DMS114 treated with DMSO at 0.1 percent for 48 hours (cell line): ENCODE measurements at regions not wholly inside any gene's neighbourhood (a gene's known extent, or its start where the extent isn't known, plus 50 kb on each side); places are given as distances from the start of the nearest gene placed in this dataset.

Experiments
- DNase-seq: peaks from one replicate; lab custom pipeline; 2025; ENCODE audit not compliant: unreplicated experiment; lab: John Stamatoyannopoulos, UW

DNA sequence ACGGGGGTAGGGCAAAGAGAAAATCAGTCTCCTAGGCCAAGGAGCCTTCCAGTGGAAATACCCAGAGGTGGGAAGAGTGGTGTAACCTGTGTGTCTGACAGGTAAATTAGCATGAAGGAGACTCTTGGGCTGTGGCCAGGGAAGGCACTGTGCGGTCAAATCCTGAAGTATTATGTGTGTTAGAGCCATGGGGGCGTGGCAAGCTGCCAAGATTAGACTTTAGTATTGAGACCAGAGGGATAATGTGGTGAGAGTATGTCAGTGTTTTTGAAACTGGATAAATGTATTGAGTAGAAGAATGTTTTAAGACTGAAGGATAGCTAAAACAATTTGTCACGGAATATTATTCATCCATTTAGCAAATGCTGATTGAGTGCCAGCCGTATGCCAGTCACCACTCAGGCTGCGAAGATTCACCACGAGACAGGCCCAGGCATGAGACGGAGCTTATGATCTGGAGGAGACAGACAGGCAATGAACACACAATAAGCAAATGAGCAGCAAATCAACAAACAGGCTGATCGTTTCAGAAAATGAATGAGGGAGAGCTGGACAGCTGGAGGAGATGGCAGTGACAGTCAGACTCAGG, 445.9 kb downstream of the MCTP2 start:
- DNase-seq, result no peak

DNA sequence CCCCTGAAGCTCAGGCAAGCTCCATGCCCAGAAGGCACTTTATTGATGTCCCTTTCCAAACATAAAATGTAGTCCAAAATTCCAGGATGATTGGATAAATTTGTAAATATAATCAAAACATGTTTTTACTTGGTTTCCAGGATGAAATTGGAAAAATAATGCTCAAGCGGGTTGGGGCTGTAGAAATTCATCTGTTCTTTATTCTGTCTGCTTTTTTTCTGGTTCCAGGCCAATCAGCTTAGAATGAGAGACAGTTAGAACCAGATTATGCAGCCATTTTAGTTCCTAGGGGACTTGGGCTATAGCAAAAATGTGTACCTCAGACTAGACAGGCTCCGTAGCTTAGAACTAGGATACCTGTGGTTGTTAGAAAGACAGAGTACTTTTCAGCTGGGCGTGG, 450.8 kb downstream of the MCTP2 start:
- no peak for DNase-seq

DNA sequence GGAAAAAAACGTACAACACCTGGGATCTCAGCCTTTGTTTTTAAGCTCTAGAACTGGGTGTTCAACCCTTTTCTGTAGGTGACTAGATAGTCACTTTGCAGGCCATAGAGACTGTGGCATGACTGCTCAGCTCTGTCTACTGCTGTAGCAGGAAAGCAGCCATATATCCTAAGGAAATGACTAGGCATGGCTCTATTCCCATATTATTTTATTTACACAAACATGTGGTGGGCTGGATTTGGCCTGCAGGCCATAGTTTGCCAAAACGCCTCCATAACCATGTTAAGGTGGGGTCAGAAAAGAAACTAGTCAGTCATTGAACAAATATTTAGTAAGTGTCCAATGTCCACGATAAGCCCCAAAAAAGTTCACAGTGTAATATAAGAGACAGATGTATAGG, 452.5 kb downstream of the MCTP2 start:
- DNase-seq, result no peak

DNA sequence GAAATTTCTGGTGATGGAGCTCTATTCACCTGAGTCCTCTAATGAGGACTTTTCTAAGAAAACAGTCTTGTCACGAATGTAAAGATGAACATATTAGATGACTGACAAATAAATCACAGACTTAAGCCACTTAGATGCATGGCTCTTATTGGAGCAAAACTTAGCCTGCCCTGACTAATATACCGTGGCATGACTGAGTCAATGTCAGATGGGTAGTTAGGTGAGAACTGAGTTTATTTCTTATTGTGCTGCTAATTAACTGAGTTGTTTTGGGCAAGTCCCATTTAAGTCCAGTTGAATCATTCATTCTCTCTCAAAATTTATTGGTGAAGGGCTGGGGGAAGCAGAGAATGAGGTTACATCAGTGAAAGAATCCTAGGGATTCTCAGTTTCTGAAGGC, 459.8 kb downstream of the MCTP2 start:
- no peak for DNase-seq

DNA sequence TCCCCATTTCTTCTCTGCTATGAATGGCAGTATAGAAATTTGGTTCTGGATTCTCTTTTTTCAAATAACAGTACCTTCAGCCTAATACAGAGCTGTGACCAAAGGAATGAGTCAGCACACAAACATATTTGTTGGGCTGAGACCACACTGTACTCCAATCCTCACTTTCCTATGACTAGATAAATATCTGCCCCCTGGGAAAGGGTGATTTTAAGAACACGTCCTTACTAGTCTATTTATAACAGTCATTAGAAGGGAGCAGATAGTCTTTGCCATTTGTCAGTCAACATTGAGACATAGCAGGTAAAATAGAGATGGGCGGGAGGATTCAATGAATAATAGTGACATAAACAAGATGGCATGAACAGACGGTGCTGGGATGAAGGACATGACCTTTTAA, 461.3 kb downstream of the MCTP2 start:
- DNase-seq, result no peak

DNA sequence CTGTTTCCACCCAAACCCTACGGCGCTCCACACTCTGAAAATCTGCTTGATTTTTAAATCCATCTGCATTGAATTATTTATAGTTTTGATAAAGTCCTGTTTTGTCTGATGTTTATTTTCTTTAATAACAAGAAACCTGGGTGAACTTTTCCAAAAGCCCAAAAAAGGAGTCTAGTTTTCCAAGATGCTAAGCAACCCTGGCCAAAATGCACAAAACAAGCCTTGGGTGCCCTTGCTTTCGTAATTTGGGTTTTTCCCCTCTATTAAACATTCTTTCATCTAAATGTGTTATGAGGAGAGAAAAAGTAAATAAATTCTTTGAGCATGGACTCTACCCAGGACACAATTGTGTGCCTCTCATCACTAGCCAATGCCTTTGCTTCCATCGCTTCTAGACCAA, 468.9 kb downstream of the MCTP2 start:
- DNase-seq, result no peak

DNA sequence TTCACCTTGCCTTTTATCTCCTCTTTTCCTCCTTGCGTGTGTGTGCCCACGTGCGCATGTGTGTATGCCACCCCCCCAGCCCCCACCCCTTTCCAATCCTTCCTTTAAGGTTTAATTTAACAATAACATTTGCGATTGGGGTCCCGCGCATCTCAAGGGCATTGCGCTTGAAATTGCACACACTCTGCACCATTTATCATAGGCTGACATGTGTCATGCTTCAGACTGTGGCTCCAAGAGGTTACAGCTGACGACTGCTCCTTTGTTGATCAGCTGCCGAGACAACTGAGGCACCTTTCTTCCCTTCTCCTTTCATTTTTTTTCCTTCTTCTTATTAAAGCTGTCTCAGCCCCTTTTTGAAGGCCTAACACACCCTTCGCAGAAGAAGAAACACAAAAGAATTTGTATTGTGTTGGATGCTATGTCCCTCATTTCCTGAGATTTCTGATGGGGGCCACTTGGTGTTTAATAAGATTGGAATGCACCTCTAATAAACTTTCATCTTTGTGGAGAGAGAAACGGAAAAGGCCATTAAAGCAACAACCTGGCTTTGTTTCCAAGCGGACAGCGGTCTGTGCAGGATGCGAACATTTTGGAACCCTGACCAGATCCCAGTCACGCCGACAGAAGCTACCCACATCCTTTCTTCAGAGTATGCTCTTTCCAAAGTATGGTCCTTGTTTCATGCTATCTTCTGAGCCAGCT, 470.1 kb downstream of the MCTP2 start:
- DNase-seq, result no peak

DNA sequence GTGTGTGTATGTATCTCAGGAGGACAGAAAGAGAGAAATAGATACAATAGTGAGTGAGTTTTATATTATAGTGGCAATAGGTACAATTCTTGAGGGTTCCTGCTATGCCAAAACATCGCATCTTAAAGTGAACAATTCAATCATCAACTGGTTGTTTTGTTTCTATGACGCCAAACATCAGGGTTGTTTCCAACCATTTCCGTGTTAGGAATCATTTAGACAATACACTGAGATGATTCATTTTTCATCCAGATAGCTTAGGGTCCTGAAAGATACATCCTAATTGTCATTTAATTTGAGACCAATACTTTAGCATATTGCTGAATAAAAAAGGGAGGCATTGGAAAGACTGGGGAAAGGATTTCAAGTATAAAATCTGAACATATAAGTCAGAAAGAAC, 472.2 kb downstream of the MCTP2 start:
- DNase-seq, result no peak

DNA sequence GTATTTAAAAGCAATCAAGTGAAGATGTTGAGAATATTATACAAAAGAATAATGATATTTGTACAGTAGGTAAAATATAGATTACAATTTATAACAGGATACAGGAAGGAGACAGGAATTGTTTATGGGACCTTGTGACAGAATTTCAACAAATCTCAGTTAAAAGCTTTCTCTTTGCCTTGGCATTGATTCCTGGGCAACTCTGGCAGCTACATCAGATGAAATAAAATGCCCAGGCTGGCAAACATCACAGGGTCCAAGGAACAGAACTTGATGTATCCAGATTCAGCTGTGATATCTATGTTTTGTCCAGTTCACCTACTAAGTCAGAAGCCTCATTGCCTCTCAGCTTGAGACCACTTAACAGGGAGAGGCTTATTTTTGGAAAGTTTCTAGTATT, 473.1 kb downstream of the MCTP2 start:
- no peak for DNase-seq

DNA sequence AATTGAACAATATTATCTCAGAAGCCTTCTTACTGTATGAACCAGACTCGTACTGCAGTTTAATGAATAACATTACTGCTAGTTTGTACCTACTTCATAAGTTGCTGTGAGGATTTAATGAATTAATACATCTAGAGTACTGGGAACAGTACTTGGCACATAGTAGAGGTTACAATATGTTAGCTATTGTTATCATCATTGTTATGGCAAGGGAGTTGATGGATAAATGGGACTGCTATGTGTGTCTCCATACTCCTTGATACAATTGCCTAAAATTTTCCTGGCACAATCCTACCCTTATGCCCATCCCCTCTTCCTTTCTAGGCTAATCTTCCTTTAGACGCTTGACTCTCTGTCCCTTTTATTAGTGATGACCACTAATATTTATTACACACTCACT, 473.6 kb downstream of the MCTP2 start:
- no peak for DNase-seq

DNA sequence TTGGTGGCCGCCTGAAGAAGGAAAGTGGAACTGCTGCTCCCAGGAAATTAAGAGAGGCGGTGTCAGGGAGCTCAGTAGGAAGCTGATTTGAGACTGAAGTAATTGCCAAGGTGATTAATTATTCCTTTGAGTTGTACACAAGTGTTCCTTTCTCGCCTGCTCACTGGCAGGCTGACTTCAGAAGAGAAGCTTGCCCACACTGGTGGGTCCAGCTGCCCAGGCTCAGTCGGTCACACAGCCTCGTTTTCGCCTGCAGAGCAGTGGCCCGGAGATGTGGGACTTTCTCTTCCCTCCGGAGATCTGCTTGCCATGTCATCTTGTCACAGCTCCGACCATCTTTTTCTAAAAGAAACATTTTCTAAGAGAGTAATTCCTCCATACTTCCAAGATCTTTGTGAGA, 478.0 kb downstream of the MCTP2 start:
- DNase-seq, result no peak

DNA sequence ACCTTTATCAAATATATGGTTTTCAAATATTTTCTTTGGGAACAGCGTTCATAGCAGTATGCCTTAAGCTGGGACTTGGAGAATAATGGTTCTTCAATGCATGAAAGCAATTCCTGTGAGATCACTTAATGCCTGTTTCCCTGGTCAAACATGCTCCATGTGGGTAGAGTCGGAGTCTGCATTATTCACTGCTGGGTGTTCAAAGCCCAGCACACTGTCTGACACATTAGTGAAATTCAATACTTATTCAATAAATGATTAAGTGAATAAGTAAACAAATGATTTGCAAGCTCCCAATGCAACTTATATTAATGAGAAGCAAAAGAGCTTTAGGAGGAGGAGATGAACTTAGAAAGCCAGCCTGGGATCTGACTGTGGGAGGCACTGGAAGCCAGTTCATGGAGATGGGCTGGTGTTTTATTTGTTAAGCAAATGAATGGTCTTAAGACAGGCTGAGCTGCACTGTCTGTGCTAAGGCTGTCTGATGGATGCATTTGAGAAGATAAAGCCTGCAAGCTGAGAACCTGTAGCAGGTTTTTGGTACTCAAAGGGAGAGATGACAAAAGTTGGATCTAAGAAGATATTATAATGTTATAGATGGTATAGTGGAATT, 490.8 kb downstream of the MCTP2 start:
- DNase-seq, result no peak

DNA sequence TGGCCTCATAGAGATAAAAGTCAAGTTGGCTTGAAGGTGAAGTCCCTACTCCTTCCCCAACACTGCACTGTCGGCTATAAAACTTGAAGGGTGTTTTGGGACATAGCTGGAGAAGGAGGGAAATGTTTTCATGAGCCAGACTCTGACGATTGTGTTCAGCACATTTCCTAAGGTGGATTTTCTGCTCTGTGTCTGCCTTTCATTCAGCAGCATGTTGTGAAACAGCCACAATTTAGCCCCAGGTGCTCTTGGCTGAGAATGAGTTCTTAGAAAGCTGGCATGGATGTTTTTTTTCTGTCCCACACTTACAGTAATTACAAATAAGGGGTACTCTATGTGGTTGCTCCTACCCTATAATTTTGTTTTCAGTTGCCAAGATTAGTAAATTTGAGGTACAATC, 492.4 kb downstream of the MCTP2 start:
- DNase-seq, result no peak

DNA sequence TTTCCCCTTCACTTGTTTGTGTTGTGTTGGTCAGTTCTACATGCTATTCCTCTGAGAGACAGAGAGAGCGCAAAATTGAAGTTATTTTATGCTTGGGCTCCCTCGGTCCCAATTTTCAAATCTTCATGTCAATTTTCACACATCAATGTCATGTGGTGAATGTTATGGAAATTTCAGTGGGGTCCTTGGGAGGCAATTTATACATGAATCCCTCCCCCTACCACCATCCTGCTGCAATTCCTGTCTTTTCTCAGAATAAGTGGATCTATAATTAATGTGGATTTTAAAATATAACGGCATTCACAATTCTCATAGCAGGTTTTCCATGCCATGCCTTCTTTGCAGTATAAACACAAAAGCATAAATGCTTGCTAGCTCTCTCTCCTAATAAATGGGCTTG, 499.9 kb downstream of the MCTP2 start:
- DNase-seq, result no peak

DNA sequence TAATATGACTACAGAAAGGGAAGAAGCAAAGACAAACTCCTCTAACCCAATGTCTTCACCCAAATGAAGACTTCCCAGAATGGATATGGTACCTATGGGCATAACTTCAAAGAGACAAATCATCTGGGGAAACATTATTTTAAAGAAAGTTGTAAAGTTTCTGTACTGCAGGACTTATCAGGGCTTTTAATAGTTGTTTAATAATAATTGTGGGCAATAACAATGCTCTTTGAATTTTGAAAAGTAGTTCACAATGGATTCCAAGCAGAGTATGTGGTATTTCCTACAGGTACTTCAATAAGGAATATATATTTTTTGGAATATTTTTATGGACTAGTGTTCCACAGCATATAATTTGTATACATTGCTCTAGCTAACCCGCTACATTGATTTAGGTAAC, 503.1 kb downstream of the MCTP2 start:
- no peak for DNase-seq

DNA sequence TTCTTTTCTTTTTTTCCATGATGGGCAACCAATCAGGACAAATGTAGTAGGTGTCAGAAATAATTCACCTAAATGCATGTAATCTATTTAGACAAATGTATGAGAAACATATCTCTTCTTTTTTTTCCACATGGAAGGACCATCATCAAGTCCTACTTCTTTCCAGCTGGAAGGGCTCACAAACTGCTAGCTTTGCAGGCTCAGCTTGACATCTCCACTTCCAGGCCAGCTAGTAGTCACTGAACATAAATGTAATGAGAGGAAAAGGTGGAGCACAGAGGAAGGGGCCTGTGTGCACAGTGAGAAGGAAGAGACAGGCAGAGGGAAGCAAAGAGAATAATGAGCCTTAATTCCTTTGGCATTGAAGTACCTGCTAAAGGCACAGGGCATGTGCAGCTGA, 504.9 kb downstream of the MCTP2 start:
- DNase-seq, result no peak

DNA sequence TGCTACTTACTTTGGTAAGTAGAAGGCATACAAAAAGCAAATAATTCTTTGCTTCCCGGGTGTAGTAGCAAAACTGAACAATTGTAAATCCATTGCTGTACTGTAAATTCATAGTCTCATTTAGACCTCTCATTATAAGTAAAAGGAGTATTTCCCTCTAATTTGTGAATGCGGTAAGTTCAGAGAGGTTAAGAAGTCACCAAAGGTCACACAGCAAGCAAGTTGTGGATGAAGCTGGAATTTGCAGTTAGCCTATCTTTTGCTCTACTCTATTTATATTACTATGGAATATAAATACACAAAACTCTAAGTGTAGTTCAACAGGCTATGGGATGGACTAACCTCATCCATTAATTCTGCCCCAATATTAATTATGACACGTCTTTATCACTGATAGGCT, 508.3 kb downstream of the MCTP2 start:
- DNase-seq, result no peak

DNA sequence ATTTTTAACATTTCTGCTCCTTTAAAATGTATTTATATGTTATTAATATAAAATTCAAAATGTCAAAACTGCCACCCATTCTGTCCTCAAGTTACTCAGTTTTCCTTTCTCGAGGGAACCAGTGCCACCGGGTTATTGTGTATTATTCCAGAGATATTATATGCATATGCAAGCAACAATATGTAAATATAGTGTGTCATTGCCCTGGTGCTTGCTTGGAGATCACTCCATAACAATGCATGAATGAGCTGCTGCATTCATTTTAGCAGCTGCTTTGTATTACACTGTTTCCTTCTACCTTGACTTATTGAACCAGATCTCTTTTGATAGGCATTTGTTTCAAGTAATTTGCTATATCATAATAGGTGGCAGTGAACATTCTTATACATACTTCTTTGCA, 509.1 kb downstream of the MCTP2 start:
- no peak for DNase-seq

DNA sequence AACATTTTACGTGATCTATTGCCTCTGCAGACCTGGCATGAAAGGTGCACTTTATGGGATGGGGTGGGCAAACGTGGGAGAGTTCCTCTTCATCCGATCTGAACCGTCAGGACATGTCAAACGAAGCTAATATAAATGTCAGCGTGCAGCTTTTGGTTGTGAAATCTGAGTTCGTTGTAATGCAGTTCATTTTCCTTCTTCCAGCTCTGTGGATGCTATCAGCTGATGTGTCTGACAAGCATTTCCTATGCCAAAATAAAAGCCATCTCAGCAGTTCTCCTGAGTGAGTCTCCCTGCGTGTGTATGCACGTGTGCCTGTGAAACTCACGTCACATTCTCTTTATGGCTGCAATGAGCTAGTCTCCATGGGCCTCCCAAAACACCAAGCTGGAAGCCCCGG, 512.3 kb downstream of the MCTP2 start:
- DNase-seq, result no peak

DNA sequence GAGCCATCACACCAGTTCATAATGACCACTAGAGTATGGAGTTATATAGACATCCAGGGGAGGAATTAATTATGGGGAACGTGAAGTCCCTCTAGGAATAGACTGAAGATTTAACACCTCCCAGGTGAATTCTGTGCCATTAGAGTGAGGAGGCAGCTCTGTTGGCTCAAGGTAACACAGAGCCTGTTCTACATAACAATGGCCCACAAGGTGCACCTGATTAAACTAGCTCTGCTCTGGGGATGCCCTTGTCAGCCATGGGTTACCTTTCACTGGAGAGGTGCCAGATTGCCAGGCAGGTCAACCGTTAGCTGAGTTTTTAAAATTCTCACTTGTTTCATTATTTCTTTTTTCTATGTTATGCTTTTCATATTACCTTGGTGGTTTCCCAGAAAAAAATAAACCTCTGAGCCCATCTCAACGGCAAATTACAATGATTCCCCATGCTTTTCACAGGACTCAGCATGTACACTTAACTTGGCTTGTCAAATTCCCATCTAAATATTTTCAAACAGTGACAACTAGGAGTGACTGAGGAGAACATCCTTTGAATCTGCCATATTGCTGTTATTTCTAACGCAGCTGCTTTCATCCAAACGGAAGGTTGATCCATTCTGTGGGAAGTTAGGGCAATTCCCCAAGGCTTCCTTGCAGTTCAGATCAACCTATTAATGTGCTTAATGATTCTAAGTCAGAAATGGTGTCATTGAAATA, 512.9 kb downstream of the MCTP2 start:
- no peak for DNase-seq

DNA sequence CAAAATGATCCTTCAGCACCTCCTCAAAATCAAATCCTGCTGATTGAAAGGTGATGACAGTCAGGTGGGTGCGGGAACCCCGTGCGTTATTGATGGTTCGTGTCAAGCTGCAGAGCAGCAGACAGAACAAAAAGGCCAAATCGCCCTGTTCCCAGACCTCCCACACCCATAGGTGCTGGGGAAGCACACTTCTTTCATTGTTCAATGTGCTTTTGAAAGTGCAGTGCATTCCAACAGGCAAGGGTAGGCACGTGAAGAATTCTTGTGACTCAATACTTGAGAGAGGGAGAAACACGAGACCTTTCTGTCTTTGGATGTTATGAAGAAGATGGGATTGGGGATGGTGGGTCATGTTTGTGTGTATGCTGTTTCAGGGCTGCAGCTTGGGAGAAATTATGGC, 514.0 kb downstream of the MCTP2 start:
- DNase-seq, result no peak

DNA sequence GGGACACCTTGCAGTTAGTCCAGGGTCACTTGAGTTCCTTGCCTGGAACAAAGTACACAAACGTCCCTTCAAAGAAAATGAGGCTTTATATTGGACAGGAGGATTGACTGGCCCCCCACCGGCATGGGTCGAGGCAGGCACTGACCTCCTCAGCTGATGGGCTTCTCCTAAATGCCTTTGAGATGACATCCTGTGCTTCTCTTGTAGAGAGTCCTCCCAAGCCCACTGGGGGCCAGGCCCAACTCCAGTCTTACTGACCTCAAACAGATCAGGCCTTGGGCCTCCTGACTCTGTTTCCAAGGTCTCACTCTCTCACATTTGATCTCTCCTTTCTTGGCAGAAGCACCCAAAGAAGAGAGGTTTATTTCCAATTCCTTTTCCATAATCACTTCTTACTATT, 516.1 kb downstream of the MCTP2 start:
- DNase-seq, result no peak
